Uterus (tissue), 2 donors: ENCODE measurements at regions not wholly inside any gene's neighbourhood (a gene's known extent, or its start where the extent isn't known, plus 50 kb on each side); places are given as distances from the start of the nearest gene placed in this dataset.

Source experiments
- POLR2A ChIP-seq, 2 donors: fragments of 450-650 bp; IDR thresholded peaks; one replicate each; pipeline ENCODE4 v1.6.1; 2016; ENCODE audit warnings: antibody characterized with exemption in 2 of 2, mild to moderate bottlenecking in 1 of 2, moderate library complexity in 1 of 2
- TF ChIP-seq, protein P1 (sequence below), 4 experiments: fragments of 200-600 bp in 2 of 4; fragments of 450-650 bp in 2 of 4; sonication (generic) in 2 of 4; IDR thresholded peaks; one replicate each; pipeline ENCODE4 v1.5.1; 2016 to 2019; ENCODE audit warnings: antibody characterized with exemption in 4 of 4, mild to moderate bottlenecking in 2 of 4, moderate library complexity in 1 of 4

GRCh38 chr6:148082044-148082443 lies 260.6 kb upstream of the SASH1 start:
- TF ChIP-seq, protein P1, sequence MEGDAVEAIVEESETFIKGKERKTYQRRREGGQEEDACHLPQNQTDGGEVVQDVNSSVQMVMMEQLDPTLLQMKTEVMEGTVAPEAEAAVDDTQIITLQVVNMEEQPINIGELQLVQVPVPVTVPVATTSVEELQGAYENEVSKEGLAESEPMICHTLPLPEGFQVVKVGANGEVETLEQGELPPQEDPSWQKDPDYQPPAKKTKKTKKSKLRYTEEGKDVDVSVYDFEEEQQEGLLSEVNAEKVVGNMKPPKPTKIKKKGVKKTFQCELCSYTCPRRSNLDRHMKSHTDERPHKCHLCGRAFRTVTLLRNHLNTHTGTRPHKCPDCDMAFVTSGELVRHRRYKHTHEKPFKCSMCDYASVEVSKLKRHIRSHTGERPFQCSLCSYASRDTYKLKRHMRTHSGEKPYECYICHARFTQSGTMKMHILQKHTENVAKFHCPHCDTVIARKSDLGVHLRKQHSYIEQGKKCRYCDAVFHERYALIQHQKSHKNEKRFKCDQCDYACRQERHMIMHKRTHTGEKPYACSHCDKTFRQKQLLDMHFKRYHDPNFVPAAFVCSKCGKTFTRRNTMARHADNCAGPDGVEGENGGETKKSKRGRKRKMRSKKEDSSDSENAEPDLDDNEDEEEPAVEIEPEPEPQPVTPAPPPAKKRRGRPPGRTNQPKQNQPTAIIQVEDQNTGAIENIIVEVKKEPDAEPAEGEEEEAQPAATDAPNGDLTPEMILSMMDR (IDR thresholded peaks at IDR 0.05), result no peak
- no peak for TF ChIP-seq POLR2A (IDR thresholded peaks at IDR 0.05)
